OCI-LY3 (cell line): ENCODE measurements at regions not wholly inside any gene's neighbourhood (a gene's known extent, or its start where the extent isn't known, plus 50 kb on each side); places are given as distances from the start of the nearest gene placed in this dataset.

Experiments
- EZH2phosphoT487 ChIP-seq: fragments of 200-600 bp; shearing (Covaris generic); IDR thresholded peaks from 2 replicates; pipeline ENCODE4 v1.6.1; 2018; ENCODE audit warnings: antibody characterized with exemption, mixed run types, low read depth
- TF ChIP-seq, protein P1 (sequence below): fragments of 200-600, 300-600 bp; sonication (generic); IDR thresholded peaks from 2 replicates; pipeline ENCODE4 v1.5.1; 2014; ENCODE audit warnings: antibody characterized with exemption, low read length, low read depth

DNA sequence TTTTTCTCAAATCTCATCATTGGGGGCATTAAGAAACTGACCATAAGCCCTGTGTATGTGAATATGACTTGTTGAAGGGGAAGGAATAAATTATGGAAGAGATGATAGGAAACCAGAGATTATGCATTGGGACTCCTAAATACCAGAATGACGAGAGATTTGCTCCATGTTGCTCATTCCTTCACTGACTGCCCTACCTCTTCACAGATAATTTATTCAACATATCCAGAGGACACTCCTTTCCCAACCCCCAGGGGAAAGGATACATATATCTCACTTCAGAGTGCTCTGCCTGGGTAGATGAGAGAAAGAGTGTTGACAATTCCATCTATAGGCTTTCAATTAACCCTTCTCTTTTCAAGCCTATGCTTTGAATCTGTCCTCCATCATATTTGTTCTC, 145.3 kb upstream of the RHOBTB1 start:
- no peak for TF ChIP-seq EZH2phosphoT487
- TF ChIP-seq, protein P1, sequence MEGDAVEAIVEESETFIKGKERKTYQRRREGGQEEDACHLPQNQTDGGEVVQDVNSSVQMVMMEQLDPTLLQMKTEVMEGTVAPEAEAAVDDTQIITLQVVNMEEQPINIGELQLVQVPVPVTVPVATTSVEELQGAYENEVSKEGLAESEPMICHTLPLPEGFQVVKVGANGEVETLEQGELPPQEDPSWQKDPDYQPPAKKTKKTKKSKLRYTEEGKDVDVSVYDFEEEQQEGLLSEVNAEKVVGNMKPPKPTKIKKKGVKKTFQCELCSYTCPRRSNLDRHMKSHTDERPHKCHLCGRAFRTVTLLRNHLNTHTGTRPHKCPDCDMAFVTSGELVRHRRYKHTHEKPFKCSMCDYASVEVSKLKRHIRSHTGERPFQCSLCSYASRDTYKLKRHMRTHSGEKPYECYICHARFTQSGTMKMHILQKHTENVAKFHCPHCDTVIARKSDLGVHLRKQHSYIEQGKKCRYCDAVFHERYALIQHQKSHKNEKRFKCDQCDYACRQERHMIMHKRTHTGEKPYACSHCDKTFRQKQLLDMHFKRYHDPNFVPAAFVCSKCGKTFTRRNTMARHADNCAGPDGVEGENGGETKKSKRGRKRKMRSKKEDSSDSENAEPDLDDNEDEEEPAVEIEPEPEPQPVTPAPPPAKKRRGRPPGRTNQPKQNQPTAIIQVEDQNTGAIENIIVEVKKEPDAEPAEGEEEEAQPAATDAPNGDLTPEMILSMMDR: no peak
